Activated CD4-positive, alpha-beta T cell treated with anti-CD3 and anti-CD28 coated beads, Interleukin-2, amount 50 U/mL, for 24 hours (primary cell): ENCODE measurements at regions not wholly inside any gene's neighbourhood (a gene's known extent, or its start where the extent isn't known, plus 50 kb on each side); places are given as distances from the start of the nearest gene placed in this dataset.
"Not testable (repeated sequence)": the region's sequence is repeated elsewhere in the genome, so short reads cannot be mapped to it uniquely, and the experiment has no call there.

Experiments
- DNase-seq, 2 donors: peaks; one replicate each; pipeline ENCODE4 v3.0.0-alpha.2; 2020; ENCODE audit warnings: low read depth in 1 of 2, low spot score in 1 of 2

DNA sequence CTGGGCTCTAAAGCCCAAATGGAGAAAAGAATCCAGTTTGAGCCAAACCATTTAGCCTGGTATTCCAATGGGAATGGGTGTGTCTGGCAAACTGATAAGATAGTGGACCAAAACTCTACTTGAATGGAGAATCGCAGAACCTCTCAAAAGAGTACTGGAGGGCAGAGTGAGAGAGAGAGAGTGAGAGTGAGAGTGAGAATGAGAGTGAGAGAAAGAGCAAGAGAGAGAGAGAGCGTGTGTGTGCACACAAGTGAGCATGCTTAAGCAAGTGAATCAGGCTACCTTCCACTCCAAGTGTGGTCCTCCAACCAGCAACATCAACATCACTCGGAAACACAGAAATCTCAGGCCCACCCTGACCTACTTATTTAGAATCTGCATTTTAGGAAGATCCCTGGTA, 58.8 kb downstream of the UQCRFS1 start:
- DNase-seq: no peak

DNA sequence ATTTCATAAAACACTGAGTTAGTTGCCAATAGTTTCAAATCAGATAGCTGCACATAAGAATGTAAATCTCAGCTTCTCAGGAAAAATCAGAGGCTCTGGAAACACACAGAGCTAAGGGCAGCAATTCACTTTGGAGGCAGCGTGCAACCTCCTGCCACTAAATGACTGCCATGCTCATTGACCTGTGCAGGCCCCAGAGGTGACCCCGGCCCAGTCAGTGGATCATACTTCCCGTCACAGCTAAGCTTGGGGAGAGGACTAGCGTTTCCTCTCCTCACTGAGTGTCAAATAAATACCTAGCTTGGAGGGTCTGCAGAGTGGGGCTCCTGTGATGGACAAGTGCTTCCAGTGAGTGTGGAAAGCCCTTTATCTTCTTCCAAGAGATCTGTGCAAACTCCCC, 67.2 kb downstream of the UQCRFS1 start:
- DNase-seq: no peak

DNA sequence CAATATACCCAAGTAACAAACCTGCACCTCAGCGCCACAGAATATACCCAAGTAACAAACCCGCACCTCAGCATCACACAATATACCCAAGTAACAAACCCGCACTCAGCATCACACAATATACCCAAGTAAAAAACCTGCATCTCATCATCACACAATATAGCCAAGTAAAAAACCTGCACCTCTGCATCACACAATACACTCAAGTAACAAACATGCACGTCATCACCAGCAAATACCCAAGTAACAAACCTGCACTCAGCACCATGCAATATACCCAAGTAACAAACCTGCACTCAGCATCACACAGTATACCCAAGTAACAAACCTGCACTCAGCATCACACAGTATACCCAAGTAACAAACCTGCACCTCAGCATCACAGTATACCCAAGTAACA, 69.8 kb downstream of the UQCRFS1 start:
- DNase-seq: no peak

DNA sequence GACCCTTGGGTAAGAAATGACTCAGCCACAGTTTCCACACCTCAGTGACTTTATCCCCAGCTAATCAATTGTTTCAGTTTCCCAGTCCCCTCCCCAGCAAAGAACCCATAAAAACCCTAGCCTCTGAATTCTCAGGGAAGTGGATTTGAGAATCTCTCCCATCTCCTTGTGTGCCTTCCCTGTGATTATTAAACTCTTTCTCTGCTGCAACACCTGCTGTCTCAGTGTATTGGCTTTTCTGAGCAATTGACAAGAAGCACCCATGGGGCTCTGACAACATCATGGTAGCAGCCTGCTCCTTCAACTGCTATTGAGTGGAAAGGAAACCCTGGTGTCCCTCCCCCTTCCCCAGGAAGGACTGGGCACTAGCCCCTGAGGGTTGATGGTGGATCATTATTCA, 73.7 kb downstream of the UQCRFS1 start:
- DNase-seq: no peak

DNA sequence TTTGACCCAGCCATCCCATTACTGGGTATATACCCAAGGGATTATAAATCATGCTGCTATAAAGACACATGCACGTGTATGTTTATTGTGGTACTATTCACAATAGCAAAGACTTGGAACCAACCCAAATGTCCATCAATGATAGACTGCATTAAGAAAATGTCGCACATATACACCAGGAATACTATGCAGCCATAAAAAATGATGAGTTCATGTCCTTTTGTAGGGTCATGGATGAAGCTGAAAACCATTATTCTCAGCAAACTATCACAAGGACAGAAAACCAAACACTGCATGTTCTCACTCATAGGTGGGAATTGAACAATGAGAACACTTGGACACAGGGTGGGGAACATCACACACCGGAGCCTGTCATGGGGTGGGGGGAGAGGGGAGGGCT, 74.7 kb downstream of the UQCRFS1 start:
- not testable (repeated sequence) for DNase-seq

DNA sequence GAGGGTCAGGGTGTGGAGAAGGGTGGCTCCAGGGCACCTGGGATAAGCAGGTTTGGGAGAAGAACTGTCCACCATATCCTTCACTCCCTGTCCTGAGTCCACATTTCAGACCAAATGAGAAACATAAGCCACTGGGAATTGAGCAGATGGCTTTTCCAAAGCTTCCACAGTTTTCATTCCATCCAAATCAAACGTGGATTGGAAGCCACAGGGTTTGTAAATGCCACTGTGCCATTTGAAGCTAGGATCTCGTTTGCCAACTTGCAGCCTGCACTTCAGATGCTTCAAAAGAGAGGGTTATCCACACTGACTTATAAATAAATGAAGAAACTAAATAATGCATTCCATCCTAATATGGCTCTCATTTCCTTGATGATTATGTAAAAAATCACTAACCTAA, 81.5 kb downstream of the UQCRFS1 start:
- DNase-seq: no peak

DNA sequence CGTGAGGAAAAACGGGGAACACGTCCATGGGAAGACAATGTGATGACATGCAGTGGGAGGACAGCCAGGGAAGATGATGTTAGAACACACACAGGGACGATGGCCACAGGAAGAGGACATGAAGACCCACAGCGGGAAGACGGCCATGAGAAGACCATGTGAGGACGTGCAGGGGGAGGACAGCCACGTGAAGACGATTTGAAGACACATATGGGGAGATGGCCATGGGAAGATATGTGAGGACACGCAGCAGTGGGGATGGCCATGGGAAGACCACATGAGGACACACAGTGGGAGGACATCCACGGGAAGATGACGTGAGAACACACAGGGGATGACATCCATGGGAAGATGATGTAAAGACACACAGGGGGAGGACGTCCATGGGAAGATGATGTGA, 83.8 kb downstream of the UQCRFS1 start:
- no peak for DNase-seq

DNA sequence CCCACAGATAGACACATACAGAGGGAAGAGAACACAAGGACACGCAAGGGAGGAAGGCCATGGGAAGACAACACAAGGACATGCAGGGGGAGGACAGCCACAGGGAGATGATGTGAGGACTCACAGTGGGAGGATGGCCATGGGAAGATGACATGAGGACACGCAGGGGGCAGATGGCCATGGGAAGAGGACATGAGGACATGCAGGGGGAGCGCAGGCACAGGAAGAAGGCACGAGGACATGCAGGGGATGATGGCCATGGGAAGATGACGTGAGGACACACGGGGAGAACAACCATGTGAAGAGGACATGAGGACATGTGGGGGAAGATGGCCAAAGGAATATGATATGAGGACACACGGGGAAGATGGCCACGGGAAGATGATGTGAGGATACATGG, 84.7 kb downstream of the UQCRFS1 start:
- DNase-seq: no peak

DNA sequence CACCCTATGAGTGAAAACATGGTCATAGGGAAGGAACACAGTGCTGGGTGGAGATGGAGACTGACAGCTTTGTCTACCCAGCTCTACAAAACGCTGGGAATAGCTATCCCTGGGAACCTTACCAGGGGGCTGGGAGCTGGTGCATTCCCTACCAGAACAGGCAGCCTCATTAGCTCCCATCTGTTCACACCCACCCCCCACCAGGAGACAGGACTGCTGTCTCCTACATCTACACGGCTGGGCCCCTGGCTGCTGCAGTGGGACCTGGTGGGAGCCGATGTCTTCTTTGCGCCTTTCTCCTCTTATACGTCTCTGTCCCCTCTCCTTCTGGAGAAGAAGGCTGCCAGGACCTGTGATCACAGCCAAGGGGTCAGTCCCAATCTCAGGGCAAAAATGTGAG, 90.8 kb downstream of the UQCRFS1 start:
- DNase-seq: no peak

DNA sequence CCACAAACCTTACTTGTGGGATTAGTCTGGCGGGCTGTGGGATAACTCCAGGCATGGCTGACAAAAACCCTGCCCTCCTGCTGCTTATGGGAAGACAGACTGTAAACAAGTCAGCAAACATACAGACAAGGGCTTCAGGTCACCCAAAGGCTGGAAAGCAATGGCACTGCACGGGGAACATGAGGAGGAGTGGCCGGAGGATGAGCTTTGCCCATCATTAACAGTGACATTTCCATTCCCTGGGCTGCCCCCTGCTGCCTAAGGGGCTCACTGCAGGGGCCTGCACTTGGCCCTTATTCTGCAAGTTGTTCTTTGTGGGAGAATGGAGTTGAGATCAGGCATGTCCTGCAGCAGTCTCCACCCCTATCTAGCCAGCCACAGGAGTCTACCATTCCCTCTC, 91.3 kb downstream of the UQCRFS1 start:
- no peak for DNase-seq

DNA sequence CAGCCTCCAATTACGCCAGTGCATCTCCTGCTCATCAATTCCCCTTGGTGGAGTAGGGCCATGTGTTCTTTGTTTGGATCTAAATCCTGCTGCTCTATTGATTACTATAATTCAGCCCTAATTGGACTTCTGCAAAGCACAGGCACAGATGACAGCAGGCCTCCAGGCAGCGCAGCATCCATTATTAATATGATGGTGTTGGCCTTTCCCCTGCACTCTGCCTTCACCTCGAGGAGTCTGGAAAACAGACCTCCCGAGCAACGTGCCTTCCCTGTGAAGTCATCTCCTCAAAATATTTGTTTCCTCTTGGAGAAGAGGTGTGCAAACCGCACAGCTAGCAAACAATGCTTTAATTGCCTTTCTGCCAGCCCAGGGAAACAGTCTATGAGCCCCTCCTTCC, 92.5 kb downstream of the UQCRFS1 start:
- no peak for DNase-seq

DNA sequence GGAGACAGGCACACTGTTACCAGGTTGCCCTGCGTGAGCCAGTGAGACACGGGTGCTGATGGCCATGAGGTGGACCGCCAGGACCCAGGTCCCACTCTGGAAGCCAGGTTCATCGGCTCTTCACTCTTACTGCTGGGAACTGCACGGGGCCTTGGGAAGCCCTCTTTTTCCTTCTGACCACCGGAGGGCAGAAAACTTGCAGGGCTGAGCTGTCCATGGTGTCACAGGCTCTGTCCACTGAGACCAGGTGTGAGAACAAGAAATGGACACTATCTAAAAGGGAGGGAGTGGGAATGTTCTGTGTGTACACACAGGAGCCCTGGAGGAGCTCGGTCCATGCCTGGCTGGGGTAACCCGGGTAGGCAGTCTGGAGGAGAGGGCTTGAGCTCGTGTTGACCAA, 93.4 kb downstream of the UQCRFS1 start:
- DNase-seq: no peak

DNA sequence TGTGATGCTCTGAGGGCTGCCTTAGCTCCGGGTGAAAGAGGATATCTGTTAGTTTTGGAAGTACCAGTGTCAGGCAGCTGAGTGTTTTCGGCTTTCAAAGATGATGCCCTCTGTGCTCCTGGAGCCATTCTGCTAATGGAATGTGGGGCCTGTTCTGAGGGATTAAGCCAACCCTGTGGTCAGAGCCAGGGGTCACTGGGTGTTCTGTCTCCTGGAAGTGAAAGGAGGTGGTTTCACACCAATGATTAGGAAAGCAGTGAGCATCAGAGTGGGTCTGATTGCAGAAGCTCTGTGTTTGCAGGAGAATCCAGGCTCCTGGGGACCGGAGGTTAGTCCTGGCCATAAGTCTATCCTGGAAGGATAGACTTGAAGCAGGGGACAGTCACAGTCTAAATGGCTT, 94.6 kb downstream of the UQCRFS1 start:
- no peak for DNase-seq

DNA sequence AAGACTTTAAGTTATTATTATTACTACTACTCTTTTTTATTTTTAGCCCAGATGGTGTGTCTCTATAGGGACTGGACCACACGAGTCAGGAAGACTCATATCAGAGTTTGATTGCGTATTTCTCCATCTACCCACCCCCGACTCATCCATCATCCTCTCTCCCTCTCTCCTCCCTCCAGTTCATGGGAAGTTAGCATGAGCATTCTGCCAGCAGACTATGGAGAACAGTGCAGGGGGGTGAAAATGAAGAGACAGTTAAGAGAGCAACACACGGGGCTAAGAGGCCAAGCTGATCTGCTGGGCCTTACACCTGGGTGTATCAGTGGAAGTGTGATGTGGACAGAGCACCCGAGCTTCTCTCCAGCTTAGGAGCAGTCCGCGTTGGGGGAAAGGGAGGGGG, 95.0 kb downstream of the UQCRFS1 start:
- no peak for DNase-seq

DNA sequence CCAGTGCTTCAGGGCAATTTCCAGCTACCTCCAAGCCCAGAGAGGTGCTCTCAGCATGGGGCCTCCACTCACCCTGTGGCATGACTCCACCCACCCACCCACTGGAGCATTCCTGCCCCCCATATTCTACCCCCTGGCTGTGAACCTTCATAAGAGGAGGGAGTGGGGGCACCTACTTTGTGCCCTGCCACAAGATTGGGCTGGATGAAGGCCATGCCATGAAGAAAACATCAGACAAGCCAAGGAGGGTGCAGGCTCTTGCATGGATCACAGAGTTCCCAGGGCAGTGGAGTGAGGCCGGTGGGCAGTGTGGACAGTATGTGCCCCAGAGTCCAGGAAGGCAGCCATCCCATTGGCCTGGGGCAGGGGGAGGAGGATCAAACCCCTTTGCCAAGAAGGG, 97.8 kb downstream of the UQCRFS1 start:
- DNase-seq: no peak

DNA sequence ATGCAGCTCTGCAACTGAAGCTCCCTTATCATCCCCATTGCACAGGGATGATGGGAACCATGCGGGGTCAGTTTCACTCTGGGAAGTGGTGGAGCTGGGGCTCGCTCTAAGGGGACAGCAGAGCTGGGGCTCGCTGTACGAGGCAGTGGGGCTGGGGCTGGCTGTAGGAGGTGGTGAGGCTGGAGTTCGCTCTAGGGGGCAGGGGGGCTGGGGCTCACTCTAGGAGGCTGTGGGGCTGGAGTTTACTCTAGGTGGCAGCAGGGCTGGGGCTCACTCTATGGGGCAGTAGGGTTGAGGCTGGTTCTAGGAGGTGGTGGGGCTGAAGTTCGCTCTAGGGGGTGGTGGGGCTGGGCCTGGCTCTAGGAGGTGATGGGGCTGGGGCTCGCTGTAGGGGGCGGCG, 99.1 kb downstream of the UQCRFS1 start:
- DNase-seq: no peak

DNA sequence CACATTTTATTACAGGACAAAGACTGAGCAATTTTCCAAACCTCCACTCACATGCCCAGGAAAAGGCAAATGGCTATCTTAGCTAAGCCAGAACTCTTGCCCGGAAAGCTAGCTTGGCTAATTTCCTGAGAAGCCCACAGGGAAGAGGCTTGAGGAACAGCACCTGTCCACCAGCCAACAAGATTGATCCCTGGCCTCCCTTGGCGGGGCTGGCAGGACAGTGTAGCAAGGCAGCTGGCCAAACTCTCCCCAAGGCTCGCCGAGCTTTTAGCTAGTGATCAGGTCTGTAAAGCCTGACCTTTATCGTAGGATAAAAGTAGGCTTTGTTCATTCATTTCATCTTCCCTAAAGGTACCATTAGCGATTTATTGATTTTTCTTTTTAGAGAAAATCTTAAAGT, 101.4 kb downstream of the UQCRFS1 start:
- DNase-seq: no peak

DNA sequence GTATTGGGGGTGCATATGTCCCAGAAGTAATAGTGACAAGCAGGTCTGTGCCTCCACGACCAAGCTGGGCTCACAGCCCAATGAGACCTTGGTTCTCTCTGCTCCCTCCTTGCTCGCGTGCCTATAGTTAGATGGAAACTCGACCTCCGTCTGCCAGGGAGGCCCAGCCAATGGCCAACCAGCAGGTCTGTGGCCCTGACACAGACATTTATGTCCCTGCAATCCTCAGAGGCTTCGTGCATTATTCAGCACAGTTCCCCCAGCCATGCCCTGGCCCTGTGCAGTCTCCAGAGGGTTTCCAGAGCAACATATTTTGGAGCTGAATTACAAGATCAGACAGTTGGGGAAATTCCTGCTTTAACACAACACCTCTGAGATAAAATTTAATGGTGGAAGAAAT, 105.1 kb downstream of the UQCRFS1 start:
- no peak for DNase-seq

DNA sequence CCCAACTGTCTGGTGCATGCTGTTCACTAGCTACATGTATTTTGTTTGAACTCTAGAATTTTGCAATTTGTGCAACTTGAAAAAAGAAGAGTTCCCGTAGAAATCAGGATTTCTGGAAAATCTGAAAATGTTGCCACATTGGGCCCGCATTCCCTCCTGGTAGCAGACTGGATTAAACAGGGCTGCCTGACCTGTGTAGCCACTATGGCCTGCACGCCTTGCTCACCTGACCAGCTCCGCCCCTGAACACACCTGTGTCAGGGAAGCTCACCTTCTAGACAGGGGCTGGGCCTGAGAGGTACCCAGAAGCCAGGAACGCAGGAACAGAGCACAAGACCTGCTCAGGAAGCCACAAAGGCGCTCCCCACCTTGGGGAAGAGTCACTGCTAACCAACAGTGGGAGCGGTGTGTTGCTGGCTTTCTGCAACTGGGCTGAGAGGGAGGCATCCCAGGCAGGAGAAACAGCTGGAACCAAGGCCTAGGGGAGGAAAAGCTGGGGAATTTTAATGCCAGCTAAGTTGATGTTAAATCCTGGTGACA, 106.5 kb downstream of the UQCRFS1 start:
- no peak for DNase-seq

DNA sequence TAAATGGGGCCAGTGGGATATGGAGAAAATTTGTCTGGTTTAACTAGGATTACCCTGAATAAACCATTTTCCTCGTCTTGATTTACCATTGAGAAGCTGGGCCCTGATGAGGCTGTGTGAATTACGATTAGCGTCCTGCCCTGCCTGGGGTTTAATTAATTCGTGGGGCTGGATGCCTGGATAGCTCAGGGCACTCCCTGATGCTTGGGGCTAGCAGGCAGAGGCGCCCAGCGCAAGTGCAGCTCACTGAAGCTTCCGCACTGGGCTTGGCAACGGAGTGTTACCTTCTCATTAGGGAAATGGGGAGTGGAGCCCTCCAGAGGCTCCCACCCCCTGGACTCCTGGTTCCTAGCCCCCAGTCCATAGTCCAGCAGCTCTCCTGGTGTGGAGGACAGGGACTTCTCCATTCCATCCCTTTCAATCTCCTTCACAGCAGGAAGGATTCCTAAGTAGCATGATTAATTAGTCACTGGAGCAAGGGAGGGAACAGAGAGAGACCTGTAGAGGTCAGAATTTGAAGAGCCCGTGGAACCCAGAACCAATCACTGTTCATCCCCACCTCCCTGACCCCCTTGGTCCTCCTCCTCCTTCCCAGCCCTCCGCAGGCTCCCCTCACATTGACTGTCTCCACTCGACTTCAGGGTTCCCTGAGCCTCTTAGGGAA, 107.2 kb downstream of the UQCRFS1 start:
- no peak for DNase-seq

DNA sequence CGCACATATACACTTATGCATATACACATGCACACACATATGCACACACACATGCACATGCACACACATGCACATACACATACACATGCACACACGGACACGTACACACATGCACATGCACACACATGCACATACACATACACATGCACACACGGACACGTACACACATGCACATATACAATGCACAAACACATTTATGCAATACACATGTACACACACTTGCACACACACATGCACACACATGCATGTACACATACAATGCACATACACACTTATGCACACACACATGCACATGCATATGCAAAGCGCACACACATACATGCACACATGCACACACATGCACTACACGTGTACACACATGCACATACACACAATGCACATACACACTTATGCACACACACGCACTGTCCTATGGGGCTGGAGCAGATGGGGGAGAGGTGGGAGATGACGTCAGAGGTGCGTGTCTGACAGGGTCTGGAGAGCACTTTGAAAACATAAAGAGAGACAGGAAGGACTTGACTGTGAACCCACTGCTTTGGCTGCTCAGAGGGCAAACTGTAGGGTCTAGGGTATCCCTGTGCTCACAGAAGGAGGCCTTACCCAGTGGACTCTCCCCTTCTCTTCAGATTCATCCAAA, 108.2 kb downstream of the UQCRFS1 start:
- no peak for DNase-seq

DNA sequence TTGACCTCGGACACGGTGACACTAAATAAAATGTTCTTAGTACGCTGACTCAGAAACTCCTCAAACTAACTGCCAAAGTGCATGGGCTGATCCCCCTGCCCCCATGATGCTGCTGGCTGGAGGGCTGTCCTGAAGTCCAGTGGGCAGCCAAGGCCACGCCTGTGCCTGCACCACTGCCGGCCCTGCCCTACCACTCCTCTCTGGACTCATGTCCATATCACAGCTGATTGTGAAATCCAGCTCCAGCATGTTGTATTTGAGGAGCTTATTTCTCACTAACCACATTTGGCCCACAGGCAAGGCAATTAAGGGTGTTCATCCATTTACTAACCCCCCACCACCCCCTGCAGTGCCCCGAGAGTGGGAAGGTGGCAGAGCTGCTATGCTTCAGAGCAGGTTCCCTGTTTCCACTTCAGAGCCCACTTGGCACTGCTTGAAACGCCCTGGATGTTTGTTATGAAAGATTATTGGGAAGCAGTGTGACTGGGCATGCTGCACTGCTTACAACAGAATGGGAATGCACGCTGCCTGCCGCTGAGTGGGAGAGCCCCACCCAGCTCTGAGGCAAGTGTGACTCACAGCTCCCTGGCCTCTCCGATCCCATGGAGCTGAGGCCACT, 114.0 kb downstream of the UQCRFS1 start:
- no peak for DNase-seq

DNA sequence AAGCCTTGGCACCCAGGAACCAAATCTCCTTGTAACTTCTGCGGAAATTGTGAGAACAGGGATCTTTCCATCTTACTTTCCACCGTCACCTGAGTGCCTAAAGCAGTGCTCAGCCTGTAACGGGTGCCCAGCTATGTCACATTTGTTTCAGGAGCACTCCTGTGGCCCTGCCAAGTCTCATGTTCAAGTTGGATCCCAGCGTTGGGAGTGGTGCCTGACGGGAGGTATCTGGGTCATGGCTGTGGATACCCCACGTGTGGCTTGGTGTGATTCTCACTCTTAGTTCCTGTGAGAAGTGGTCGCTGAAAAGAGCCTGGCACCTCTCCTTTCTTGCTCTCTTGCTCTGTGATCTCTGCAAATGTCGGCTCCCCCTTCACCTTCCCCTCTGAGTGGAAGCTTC, 114.9 kb downstream of the UQCRFS1 start:
- no peak for DNase-seq
